Fibroblast of lung (primary cell): ENCODE measurements at regions not wholly inside any gene's neighbourhood (a gene's known extent, or its start where the extent isn't known, plus 50 kb on each side); places are given as distances from the start of the nearest gene placed in this dataset.

Source experiments
- DNase-seq, 2 donors: peaks; one replicate each; pipeline versions ENCODE4 v3.0.0 to v3.0.0-alpha.2; 2010; ENCODE audit warnings: low read depth in 2 of 2
- H2AFZ ChIP-seq: 2 replicates; pipeline ENCODE4 v1.5.1; 2012; ENCODE audit warnings: low read length, control low read depth, inconsistent platforms
- H3K27ac ChIP-seq: 2 replicates; pipeline ENCODE4 v1.5.1; 2011; ENCODE audit warnings: low read length, control low read depth; ENCODE audit not compliant: insufficient read depth
- H3K27me3 ChIP-seq: 2 replicates; pipeline ENCODE4 v1.5.1; 2011; ENCODE audit warnings: mild to moderate bottlenecking, low read length; ENCODE audit not compliant: control insufficient read depth, insufficient read depth
- H3K36me3 ChIP-seq: 2 replicates; pipeline ENCODE4 v1.5.1; 2011; ENCODE audit warnings: low read length; ENCODE audit not compliant: control insufficient read depth, insufficient read depth
- H3K4me1 ChIP-seq: 2 replicates; pipeline ENCODE4 v1.5.1; 2011; ENCODE audit warnings: low read length; ENCODE audit not compliant: control insufficient read depth, insufficient read depth; ENCODE audit errors: extremely low read depth
- H3K4me2 ChIP-seq: 2 replicates; pipeline ENCODE4 v1.5.1; 2011; ENCODE audit warnings: low read length, control low read depth; ENCODE audit not compliant: insufficient read depth; ENCODE audit errors: extremely low read depth
- H3K4me3 ChIP-seq, 4 experiments: fragments of 200-600 bp in 1 of 4; sonication (generic) in 1 of 4; replicated peaks in 1 of 4; 2 replicates each; pipeline ENCODE4 v1.5.1; 2011 to 2016; ENCODE audit warnings: low read length in 4 of 4, low read depth in 3 of 4, mild to moderate bottlenecking in 3 of 4, control low read depth in 2 of 4, inconsistent platforms in 1 of 4, mixed read lengths in 1 of 4; ENCODE audit not compliant: insufficient read depth in 1 of 4; ENCODE audit errors: control extremely low read depth in 1 of 4
- H3K79me2 ChIP-seq: 2 replicates; pipeline ENCODE4 v1.5.1; 2012; ENCODE audit warnings: mild to moderate bottlenecking, low read length, inconsistent platforms; ENCODE audit not compliant: control insufficient read depth, insufficient read depth
- H3K9ac ChIP-seq: 2 replicates; pipeline ENCODE4 v1.5.1; 2011; ENCODE audit warnings: mild to moderate bottlenecking, low read length, control low read depth; ENCODE audit not compliant: insufficient read depth
- H3K9me3 ChIP-seq: 2 replicates; pipeline ENCODE4 v1.5.1; 2012; ENCODE audit warnings: low read depth, low read length; ENCODE audit not compliant: control insufficient read depth, insufficient read depth
- H4K20me1 ChIP-seq: 2 replicates; pipeline ENCODE4 v1.5.1; 2011; ENCODE audit warnings: low read length; ENCODE audit not compliant: control insufficient read depth, insufficient read depth; ENCODE audit errors: extremely low read depth
- EZH2 ChIP-seq: IDR thresholded peaks from 2 replicates; pipeline ENCODE4 v1.5.1; 2012; ENCODE audit warnings: low read length, control low read depth, mild to moderate bottlenecking; ENCODE audit errors: missing control alignments
- TF ChIP-seq, protein P1 (sequence below), 2 donors: IDR thresholded peaks in 1 of 2; conservative IDR thresholded peaks in 1 of 2; 1 replicate in 1 of 2; 2 replicates in 1 of 2; pipeline ENCODE4 v1.5.1; 2011 to 2012; ENCODE audit warnings: low read length in 2 of 2, control low read depth in 1 of 2, inconsistent platforms in 1 of 2, low read depth in 1 of 2, mild to moderate bottlenecking in 1 of 2

- H3K79me2 ChIP-seq, result no peaks in the 10 kb centered on the region
- no peak overlapping the region for H3K9ac ChIP-seq
- no peak overlapping the region for H3K4me3 ChIP-seq
- no peak overlapping the region for H3K27ac ChIP-seq
- H3K27me3 ChIP-seq, result no peaks in the 10 kb centered on the region
- no peaks in the 10 kb centered on the region for H3K9me3 ChIP-seq
- no peaks in the 10 kb centered on the region for H3K36me3 ChIP-seq
- peak in 1 of 2 donors; percentile 25 for DNase-seq
- H3K4me1 ChIP-seq, result peaks cover 20% of the 10 kb centered on the region
- H2AFZ ChIP-seq, result no peak overlapping the region
- TF ChIP-seq, protein P1, sequence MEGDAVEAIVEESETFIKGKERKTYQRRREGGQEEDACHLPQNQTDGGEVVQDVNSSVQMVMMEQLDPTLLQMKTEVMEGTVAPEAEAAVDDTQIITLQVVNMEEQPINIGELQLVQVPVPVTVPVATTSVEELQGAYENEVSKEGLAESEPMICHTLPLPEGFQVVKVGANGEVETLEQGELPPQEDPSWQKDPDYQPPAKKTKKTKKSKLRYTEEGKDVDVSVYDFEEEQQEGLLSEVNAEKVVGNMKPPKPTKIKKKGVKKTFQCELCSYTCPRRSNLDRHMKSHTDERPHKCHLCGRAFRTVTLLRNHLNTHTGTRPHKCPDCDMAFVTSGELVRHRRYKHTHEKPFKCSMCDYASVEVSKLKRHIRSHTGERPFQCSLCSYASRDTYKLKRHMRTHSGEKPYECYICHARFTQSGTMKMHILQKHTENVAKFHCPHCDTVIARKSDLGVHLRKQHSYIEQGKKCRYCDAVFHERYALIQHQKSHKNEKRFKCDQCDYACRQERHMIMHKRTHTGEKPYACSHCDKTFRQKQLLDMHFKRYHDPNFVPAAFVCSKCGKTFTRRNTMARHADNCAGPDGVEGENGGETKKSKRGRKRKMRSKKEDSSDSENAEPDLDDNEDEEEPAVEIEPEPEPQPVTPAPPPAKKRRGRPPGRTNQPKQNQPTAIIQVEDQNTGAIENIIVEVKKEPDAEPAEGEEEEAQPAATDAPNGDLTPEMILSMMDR (conservative IDR thresholded peaks at IDR 0.05 in 1 of 2, IDR thresholded peaks at IDR 0.05 in 1 of 2; ENCODE audit: low read depth in 1 of 2, low read length in 2 of 2), result no peak
- no peak for TF ChIP-seq EZH2
- H4K20me1 ChIP-seq, result no peaks in the 10 kb centered on the region
- H3K4me2 ChIP-seq, result no peak overlapping the region
These were observed 96.9 kb upstream of the WLS start for GRCh38 chr1:68329096-68329835.

DNA sequence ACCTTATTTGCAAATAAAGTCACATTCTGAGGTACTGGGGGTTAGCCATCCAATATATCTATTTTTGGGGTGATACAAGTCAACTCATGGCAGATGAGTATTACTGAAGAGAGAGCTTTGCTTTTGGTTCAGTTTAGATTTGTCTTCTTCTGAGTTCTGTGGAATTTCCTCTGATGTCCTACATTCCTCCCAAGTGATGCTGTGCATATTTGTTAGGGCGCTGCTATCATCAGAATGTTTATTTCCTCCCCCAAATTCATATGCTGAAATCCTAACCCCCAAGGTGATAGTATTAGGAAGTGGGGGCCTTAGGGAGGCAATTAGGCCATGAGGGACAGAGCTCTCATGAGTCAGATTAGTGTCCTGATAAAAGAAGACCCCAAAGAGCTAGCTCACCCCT is 96.2 kb upstream of the WLS start:
- H3K4me1 ChIP-seq, result peaks cover 23% of the 10 kb centered on the region
- H2AFZ ChIP-seq, result no peak overlapping the region
- peak overlapping the region; percentile 20 for H3K4me2 ChIP-seq
- H4K20me1 ChIP-seq, result no peaks in the 10 kb centered on the region
- no peak overlapping the region for H3K4me3 ChIP-seq
- no peak for TF ChIP-seq EZH2
- TF ChIP-seq, protein P1 (conservative IDR thresholded peaks at IDR 0.05 in 1 of 2, IDR thresholded peaks at IDR 0.05 in 1 of 2; ENCODE audit: low read depth in 1 of 2, low read length in 2 of 2), result no peak
- DNase-seq, result peak in 1 of 2 donors; percentile 66
- no peaks in the 10 kb centered on the region for H3K79me2 ChIP-seq
- H3K9me3 ChIP-seq, result no peaks in the 10 kb centered on the region
- no peak overlapping the region for H3K27ac ChIP-seq
- H3K36me3 ChIP-seq, result no peaks in the 10 kb centered on the region
- no peak overlapping the region for H3K9ac ChIP-seq
- no peaks in the 10 kb centered on the region for H3K27me3 ChIP-seq

DNA sequence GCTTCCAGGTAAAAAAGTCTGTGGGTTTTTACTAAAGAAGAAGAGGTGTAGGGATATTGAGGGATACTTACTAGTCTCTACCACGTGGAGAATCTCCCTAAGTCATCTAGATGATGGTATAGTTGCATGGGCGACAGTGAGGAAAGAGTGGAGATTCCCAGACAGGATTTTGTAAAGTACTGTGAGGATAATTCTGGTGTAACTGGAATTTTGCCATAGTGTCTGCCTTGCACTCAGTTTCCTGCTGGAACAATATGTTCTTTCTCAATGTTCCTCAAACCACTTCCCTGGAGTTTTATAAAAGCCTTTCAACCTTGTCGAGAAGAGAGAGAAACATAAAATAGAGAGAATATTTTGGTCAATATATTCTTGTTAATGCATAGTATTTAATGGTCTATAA is 95.1 kb upstream of the WLS start:
- Histone ChIP-seq H3K36me3 (no peaks in the 10 kb centered on the region), H3K4me3 (no peak overlapping the region), H3K27ac (no peak overlapping the region), H3K4me2 (no peak overlapping the region), H3K9ac (no peak overlapping the region), H2AFZ (no peak overlapping the region), H3K79me2 (no peaks in the 10 kb centered on the region), H3K9me3 (no peaks in the 10 kb centered on the region), H3K27me3 (no peaks in the 10 kb centered on the region), H3K4me1 (peaks cover 25% of the 10 kb centered on the region), H4K20me1 (no peaks in the 10 kb centered on the region)
- peak in 1 of 2 donors; percentile 47 for DNase-seq
- TF ChIP-seq, protein P1 (conservative IDR thresholded peaks at IDR 0.05 in 1 of 2, IDR thresholded peaks at IDR 0.05 in 1 of 2; ENCODE audit: low read depth in 1 of 2, low read length in 2 of 2), result no peak
- no peak for TF ChIP-seq EZH2
